ENCODE measurements at regions not wholly inside any gene's neighbourhood (a gene's known extent, or its start where the extent isn't known, plus 50 kb on each side); places are given as distances from the start of the nearest gene placed in this dataset.

GRCh38 chr10:128976856-128977255 lies 490.2 kb upstream of the MGMT start:
- TF ChIP-seq ATF3 (IDR thresholded peaks at IDR 0.05) (no peak), RAD21 (IDR thresholded peaks at IDR 0.05) (no peak), CTCF (IDR thresholded peaks at IDR 0.05; ENCODE audit: low read depth, low read length, missing input control) (no peak), TAF1 (conservative IDR thresholded peaks at IDR 0.05) (no peak), GABPA (IDR thresholded peaks at IDR 0.05 in 1 of 2, conservative IDR thresholded peaks at IDR 0.05 in 1 of 2) (no peak), REST (IDR thresholded peaks at IDR 0.05) (no peak), FOXA2 (IDR thresholded peaks at IDR 0.05) (no peak), YY1 (IDR thresholded peaks at IDR 0.05) (no peak), EGR1 (IDR thresholded peaks at IDR 0.05; ENCODE audit: low read depth in 2 of 2) (no peak), MAX (IDR thresholded peaks at IDR 0.05) (no peak)

Measured in liver (tissue), 3 donors.